NCI-H345 treated with DMSO at 0.1 percent for 48 hours (cell line): ENCODE measurements at regions not wholly inside any gene's neighbourhood (a gene's known extent, or its start where the extent isn't known, plus 50 kb on each side); places are given as distances from the start of the nearest gene placed in this dataset.
"Not testable (repeated sequence)": the region's sequence is repeated elsewhere in the genome, so short reads cannot be mapped to it uniquely, and the experiment has no call there.

Experiments
- DNase-seq: peaks from one replicate; lab custom pipeline; 2025; ENCODE audit not compliant: unreplicated experiment; lab: John Stamatoyannopoulos, UW

DNA sequence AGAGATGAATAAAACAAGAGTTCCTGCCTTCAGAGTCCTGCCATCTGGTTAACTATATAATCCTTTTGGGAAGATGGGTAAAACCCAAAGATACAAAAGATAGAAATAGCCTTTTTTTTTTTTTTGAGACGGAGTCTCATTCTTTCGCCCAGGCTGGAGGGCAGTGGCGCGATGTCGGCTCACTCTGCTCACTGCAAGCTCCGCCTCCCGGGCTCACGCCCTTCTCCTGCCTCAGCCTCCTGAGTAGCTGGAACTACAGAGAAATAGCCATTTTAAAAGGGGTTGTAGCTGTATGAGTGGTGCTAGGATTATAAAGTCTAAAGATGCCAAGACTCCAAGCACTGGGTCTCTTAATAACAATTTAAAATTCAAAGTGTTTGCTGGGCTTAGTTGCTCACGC is 97.2 kb downstream of the KDR start:
- DNase-seq, result no peak

DNA sequence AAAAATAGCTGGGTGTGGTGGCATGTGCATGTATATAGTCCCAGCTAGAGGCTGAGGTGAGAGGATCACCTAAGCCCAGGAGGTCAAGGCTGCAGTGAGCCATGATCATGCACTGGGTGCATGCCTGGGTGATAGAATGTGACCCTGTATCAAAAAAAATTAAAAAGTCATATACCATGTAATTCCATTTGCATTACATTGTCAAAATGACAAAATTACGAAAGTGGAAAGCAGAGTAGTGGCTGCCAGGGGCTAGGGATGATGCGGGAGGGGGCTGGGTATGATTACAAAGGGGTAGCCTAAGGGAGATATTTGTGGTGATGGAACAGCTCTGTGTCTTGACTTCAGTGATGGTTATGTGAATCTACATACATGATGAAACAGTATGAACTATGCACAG is 97.8 kb downstream of the KDR start:
- no peak for DNase-seq

DNA sequence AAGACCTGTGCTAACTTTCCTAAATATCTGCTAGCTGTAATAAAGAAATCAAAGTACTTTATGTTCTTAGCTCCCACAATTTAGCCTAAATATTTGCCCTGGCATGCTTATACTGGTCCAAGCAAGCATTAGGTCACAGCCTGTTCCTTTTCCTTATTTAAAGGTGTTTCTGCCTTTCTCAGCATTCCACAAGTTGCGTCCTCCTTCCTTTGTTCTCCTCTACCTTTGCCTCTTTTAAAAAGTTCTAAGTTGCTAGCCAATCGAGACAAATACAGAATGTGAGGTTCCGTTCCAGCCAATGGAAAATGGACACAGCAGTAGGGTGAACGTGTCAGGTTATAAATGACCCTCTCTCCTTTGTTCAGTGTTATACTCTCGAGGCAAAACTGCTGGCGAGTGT is 99.9 kb downstream of the KDR start:
- DNase-seq, result not testable (repeated sequence)

DNA sequence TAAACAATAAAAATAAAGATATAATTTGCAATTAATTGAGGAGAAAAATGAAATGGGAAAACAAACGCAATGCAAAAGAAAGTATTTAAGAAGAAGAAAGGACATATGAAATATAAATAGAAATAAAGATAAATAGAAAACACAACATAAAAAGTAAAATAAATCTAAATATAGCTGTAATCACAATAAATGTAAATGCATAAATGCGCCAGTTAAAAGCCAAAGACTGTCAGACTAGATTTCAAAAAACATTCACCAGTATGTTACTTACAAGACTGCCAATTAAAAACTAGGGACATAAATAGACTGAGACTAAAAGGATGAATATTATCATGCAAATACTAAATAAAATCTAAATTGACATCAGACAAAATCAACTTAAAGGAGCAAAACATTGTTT is 102.4 kb downstream of the KDR start:
- DNase-seq, result no peak

DNA sequence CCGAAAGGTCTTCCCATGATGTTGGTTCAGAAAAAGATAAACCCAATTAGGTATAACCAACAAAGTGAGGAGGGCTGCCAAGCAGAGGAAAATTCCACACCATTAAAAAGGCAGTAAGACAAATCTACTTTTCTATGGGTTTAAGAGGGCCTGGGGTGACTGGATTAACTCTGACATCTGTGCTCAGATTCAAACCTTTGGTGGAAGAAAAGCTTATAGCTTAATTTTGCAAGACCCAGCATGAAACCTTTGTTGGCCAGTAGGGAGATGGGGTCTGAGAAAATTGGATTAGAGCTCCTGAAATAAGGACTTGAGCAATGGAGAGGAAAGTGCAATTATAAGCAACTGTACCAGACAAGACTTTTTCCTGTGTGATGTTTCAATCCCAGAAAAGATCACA is 104.2 kb downstream of the KDR start:
- no peak for DNase-seq

DNA sequence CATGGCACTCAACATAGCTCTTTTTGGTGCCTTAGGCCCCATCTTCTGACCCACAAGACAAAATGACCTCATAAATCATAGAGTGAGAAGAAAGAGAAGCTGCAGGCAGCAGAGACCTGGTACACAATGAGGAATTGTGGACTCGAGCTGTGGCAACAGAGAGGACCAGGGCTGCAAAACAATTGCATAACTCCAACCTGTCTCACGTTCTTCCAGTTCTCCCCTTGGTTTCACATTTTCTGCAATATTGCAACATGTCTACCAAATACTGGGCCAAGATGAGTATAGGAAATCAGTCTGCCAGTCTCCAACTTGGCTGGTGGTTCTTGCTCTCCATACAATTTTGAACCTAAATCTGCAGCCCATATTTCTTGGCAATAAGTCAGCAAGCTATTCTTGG is 105.3 kb downstream of the KDR start:
- no peak for DNase-seq

DNA sequence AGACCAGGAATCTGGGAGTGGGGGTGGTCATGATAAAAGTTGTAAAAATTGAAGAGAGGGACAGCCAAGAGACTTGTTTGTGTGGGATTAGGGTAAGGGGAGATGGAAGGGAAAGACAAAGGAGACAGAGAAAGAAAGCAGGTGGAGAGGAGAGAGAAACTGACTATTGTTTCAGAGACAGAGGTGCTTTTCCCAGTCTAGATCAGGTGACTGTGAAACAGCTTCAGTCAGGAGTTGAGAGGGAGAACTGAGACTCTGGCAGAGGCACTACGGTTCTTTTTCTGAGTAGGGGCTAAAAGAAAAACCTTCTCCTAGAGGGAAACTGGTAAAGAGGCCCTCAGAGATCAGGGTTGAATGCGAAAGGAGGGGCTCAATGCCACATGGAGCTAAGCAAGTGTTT is 106.4 kb downstream of the KDR start:
- no peak for DNase-seq

DNA sequence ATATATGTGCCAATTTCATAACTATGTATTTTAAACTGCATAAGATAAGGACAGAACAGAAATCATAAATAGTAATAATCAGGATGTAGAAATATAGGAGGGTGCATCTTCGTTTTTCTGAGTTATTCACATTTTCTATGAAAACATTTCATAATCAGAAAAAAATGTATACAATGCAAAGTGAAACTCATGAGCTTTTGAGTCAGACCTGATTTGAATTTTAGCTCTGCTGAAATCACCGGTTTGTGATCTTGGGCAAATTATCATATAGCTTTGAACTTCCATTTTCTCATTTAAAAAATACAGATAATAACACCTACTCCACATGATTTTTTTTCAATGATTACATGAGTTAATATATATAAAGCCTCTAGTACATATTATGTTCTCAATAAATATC is 106.9 kb downstream of the KDR start:
- DNase-seq, result no peak

DNA sequence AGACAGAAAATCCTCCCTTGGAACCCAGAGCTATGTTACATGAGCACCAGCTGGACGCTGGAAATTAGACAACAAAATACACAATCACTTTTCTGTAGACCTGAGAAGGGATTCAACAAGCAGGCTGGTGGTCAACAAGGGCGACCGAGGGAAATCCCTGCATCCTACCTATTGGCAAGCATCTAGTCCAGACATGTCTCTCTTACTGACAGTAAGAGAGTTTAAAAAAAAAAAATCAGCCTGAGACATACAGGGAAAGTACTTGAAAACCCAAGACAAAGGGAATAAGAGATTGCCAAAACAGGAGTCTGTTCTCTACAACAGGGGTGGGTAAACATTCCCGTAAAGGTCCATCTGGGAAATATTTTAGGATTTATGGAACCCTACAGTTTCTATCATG is 108.0 kb downstream of the KDR start:
- no peak for DNase-seq

DNA sequence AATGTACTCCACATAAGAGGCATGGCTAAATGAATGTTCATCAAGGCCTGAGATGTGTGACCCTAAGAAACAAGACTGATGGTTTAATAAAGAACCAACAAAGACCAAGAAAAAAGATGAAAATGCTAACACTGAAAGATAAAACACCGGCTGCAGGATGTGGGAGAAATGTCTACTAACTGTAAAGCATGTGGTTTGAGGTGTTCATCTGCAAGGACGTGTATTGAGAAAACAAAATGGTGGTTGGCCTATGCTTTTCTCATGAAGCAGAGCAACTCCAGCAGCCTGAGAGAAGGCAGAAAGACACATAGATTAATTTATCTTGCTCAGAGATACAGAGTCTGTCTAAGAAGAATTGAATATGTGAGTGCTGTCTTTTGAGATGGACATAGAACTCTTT is 109.3 kb downstream of the KDR start:
- DNase-seq, result no peak

DNA sequence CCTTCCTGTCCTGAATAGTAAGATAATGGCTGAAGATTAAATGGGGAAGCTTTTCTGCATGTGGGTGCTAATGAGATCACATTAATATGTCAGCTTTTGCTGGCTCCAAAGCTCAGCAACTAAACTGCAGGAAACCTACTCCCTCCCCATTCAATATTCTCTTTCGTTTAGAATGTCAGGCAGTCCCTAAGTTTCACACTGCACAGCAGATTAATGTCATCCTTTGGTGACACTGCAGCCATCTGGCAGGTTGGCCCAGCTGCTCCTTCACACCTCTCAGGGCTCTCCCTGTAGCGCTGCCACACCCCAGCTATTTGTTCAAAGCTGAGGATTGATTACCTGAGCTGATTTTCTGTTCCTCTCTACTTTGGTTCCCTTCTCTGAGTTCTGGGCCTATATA is 110.5 kb downstream of the KDR start:
- no peak for DNase-seq

DNA sequence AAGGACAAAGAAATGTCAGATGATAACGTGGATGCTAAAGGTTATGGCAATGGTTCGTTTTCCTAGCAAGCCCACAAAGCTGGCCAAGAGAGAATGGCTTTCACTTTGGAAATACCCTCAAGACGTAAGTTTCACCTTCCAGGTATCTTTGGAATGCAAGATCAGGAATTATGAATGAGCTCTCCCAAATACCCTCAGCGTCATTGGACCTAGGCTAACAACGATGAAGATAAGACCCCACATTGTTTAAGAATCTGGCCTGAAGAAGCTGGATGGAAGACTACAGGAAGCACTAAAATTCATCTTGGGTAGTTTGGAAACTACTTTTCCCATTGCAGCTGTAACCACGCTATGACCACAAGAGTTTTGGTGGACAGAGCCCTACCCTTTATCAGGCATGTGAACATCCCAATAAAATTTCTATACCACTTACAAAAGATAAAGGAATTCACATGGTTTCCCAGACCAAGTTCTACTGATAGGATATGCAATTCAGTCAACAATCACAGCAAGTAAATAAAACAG is 111.9 kb downstream of the KDR start:
- no peak for DNase-seq

DNA sequence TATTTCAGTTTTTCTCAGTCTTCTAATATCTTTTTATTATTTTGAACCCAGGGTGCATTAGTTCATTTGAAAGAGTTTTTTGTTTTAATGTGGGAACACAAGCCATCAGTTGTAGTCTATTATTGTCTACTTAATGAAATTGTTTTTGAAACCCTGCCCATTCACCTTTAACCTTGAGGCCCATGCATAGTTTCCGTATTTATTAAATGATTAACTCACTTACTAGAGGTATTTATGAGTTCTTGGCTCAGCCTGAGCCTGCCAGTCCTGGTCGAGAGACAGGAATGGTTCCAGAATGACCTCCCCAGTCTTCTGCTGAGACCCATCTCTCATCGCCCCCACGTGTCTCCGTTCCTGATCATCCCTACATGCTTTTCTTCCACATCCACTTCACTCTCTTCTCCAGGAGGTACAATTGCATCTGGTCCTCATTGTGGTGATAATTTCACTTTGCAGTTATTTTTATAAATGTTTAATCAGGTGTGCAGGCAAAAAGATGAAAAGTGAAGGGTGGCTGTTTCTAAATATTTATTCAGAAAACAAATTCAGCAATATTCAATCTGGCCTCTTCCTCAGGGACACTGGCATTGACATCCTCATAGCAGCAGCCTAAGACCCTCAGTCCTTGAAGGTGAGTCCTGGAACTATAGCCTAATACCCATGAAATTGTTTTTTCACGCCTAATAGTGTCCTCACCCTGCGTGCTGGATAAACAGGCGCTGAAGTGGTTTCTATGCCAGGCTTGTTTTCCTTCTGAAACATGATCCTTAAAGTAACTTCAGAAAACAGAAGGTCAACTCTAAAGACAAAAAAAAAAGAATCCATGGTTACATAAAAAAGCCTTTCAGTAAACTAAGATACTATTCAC is 112.8 kb downstream of the KDR start:
- DNase-seq, result no peak

DNA sequence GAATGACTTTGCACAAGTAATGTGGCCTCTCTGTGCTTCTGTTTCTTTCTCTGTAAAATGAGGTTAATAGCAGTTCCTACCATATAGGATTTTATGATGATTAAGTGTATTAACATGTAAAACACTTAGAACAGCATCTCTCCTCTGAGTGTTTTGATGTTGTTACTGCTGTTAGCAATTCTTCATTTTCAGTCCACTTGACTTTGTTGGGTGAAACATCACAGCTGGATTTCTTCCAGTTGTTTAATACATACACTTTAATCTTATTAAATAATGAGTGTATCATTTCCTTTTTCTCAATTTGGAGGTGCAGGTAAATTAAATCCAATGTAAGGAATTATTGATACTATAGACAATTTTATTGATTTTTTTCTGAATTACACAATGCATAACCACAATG is 113.6 kb downstream of the KDR start:
- DNase-seq, result no peak

DNA sequence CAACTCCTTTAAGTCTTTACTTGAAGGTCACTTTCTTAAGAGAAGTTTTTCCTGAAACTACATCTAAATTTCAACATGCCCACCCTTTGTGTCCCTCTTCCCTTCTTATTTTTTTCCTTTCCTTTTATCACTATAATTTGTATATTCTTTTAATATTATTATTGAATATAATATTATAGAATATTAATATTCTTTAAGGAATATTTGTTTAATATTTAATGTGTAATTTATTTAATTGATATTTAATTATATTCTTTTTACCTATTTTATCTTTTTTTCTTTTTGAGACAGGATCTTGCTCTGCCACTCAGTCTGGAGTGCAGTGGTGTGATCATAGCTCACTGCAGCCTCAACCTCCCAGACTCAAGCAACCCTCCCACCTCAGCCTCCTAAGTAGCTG is 114.8 kb downstream of the KDR start:
- no peak for DNase-seq

DNA sequence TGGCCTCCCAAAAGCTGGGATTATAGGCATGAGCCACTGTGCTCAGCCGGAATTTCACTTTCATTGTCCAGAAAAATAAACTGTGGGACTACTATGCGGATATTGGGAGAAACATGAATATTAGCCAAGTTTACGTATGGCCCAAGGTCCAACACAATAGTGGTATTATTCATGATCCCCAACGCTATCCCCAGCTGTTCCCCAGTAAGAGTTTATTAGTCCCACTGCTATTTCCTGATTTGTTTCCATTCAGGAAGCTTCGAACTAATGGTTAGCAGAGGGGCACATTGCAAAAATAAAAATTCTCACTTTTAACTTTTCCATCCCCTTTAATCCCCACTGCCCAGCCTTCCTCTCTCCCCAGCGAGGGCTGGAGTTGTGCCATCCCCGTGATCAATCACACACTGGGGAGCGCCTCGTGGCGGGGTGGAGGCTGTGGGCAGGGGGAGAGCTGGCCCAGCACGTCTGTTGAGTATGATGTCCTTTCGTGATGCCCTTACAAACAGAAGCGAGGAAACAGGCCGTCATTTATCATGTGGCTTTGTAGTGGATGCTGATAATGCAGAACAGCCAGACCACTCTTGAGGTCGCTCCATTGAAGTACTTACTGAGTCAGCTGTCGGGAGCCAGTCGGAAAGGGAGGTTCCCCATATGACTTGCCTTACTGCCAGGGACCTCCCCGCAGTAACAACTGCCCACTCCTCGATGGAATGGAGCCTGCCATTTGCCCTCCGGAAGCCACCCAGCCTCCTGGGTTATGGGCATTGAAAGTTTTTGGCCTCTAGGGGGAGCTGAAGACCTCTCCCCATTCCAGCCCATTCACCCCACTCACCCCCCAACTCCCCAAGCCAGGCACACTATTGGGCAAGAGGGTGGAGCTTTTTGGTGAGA is 117.0 kb downstream of the KDR start:
- DNase-seq, result no peak

DNA sequence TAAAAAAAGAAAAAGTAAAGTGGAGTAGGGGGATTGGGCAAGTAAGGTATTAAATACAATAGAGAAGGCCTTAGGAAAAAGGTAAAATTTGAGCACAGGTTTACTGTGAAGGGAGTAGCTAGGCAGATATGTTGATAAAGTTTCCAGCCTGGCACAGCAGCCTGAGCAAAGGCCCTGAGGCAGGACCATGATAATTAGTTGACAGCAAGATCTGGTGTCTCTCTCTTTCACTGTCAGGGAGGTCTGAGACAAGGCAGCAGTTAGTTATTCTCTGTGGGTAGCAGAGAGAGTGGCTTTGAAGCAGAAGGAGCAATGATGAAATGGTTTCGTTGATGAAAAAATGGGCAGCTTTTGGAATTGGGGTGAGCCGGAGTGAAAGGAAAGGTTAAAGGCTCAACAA is 119.5 kb downstream of the KDR start:
- DNase-seq, result no peak

DNA sequence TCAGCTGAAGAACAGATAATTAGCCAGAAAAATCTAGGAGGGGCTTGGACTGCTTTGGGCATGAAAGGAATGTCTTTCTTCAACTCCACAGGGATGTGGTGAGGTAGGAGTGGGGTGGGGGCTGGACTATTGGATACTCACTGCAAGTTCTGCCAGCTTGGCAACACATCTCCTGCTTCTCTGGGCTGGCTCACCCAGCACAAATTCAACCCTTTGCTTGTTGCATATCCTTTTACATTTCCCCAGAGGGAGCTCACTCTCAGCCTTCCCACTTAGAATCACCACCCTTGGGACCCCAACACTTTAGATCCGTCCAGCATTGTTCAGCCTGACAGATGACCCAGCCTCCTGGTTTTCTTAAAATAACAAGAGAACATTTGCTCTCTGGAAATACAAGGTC is 120.6 kb downstream of the KDR start:
- no peak for DNase-seq

DNA sequence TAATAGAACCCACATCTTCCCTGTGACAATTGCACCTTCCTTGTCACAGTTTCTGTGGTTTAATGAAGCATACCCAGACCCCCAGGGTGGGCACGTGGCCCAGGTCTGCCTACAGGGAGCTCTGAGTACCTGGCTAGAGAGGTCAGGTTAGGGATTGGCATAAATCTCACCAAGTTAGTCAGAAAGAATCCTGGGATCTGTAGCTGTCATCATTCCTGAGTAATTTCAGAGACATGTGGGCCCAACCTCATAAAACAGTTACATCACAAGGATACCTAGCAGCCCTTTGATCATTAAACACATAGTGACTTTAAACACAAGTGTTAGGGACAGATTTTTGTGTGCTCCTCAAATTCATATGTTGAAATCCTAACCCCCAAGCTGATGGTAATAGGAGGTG is 123.0 kb downstream of the KDR start:
- no peak for DNase-seq

DNA sequence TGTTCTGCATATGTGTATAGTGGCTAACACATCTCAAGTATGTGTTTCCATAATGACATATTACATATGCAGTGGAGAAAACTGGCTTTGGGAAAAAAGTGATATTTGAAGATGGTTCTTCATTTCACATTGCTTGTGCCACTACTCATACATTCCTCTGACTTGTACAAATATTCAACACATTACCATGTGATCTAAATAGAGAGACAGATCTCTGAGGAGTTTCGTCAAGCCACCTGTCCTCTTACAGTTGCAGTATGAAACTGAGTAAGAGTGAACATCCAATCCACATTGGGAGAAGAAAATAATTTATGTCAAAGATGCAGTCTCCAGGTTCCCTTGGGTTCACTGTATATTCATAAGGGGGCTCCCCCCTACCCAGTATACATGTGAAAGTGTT is 123.9 kb downstream of the KDR start:
- no peak for DNase-seq

DNA sequence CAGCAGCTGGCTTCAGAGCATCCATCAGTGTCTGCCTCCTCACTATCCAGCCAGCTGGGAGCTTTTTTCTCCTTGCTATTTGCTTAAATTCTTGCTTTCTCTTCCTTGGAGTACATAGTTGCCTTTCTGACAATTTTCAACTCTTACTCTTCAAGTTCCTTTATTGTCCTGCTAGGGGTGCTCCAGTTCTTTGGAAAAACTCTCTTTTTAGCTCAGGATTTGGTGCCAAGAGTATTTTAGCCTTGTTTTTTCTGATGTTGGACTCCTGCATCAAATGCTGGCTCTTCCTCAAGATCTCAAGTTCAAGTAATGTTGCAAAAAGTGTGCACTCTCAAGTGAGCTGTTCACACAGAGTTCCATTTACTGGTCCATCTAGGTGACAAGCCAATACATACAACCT is 126.4 kb downstream of the KDR start:
- DNase-seq, result no peak

DNA sequence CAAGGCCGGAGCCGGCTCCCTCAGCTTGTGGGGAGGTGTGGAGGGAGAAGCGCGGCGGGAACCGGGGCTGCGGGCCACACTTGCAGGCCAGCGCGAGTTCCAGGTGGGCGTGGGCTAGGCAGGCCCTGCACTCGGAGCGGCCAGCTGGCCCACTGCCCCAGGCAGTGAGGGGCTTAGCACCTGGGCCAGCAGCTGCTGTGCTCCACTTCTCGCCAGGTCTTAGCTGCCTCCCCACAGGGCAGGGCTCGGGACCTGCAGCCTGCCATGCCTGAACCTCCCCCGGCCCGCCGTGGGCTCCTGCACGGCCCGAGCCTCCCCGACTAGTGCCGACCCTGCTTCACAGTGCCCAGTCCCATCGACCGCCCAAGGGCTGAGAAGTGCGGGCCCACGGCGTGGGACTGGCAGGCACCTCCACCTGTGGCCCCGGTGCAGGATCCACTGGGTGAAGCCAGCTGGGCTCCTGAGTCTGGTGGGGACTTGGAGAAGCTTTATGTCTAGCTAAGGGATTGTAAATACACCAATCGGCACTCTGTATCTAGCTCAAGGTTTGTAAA is 131.8 kb downstream of the KDR start:
- not testable (repeated sequence) for DNase-seq
